Activated CD4-positive, alpha-beta T cell treated with anti-CD3 and anti-CD28 coated beads, Interleukin-2, amount 10 ng/mL, durations not matched to agents 24 days and 14 days (primary cell): ENCODE measurements at regions not wholly inside any gene's neighbourhood (a gene's known extent, or its start where the extent isn't known, plus 50 kb on each side); places are given as distances from the start of the nearest gene placed in this dataset.

Source experiments
- DNase-seq: peaks from one replicate; pipeline ENCODE4 v3.0.0; 2022
- H3K27ac Mint-ChIP-seq: one replicate; pipeline ENCODE4 v1.8.0; 2022; ENCODE audit warnings: mild to moderate bottlenecking, mixed read lengths
- H3K27me3 Mint-ChIP-seq: one replicate; pipeline ENCODE4 v1.8.0; 2022; ENCODE audit warnings: mixed read lengths
- H3K36me3 Mint-ChIP-seq: one replicate; pipeline ENCODE4 v1.8.0; 2022; ENCODE audit warnings: low read depth, mild to moderate bottlenecking, mixed read lengths
- H3K4me1 Mint-ChIP-seq: one replicate; pipeline ENCODE4 v1.8.0; 2021; ENCODE audit warnings: mixed read lengths
- H3K4me3 Mint-ChIP-seq: one replicate; pipeline ENCODE4 v1.8.0; 2022; ENCODE audit warnings: mild to moderate bottlenecking, moderate library complexity, mixed read lengths
- H3K9me3 Mint-ChIP-seq: one replicate; pipeline ENCODE4 v1.8.0; 2021; ENCODE audit warnings: mixed read lengths
- intact Hi-C: fragments of 100-400 bp; cut with micrococcal nuclease; formaldehyde crosslinking; loops from one replicate; pipeline ENCODE4 v1.15.1; 2023

DNA sequence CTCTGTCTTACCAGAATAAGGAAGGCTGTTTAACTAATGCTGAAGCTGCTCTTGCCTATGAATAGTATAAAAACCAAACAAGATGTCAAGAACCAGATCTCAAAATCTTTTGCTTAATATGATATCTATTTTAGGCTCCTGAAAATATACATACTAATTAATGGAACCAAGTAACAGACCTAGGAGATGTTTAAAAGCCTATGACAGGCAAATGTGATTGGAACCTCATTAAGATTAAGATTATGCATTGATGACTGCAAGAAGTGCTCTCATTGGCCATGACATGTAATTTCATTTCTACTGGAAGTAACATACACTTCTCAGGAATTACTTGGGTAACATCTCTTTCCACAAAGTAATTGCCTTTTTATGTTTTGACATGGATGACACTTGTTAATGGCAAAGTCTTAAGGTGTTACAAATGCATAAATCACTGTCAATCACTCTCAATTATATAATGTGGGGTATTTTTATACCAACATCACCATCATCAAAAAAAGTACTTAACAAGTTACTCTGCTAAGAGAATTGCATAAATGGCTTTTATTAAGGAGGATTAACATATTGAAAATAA is 326.9 kb upstream of the MIR17HG start:
- no peaks in the 10 kb centered on the region for H3K9me3 Mint-ChIP-seq

DNA sequence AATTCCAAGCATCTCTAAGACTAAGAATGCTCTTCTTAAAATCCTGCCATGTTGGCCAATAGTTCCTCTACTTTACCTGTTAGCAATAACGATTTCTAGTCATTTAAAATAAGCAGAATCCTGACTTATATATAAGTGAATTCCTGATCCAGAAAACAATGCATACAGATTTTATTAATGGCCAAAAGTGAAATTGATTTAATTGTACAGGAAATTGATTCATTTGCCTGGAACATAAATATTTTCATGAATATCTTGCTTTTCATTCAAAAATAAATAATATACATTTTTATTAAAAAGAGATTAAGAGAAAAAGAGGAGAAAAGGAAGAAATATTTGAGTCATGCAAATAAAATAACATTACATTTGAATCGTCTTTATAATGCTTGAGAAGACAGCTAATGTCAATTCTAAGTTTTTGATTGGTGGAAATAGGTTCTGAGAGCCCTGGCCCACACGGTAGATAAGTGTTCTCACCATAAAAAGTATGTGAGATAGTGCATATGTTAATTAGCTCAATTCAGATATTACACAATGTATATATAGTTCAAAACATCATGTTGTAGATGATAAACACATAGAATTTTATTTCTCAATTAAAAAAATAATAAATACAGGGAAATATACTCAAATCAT is 323.2 kb upstream of the MIR17HG start:
- Mint-ChIP-seq H3K9me3 (no peaks in the 10 kb centered on the region), H3K4me3 (no peak overlapping the region), H3K27me3 (no peaks in the 10 kb centered on the region), H3K27ac (no peak overlapping the region), H3K4me1 (no peaks in the 10 kb centered on the region), H3K36me3 (no peaks in the 10 kb centered on the region)
- intact Hi-C loops, result no loop called here
- DNase-seq, result no peak

More for the DNA sequence above, 326.9 kb upstream of the MIR17HG start:
- intact Hi-C loops, result no loop called here
- Mint-ChIP-seq H3K4me3 (no peak overlapping the region), H3K36me3 (no peaks in the 10 kb centered on the region), H3K27me3 (no peaks in the 10 kb centered on the region), H3K27ac (no peak overlapping the region), H3K4me1 (no peaks in the 10 kb centered on the region)
- no peak for DNase-seq

DNA sequence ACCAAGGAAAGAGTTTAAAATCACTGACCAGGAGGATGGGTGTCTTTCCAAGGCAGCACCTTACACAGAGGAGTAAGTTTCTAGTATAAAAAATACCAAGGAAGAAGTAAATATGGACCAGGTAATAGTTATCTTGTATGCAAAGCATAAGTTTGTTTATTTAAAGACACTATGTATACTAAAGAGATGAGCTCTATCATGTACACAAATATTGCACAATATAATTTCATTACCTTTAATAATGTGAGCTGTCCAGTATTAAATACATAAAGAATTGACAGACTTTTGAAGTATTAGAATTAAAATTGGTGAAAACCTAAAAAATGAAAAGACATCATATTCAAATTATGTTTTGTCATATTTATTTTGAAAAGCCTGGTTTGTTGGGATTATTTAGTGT is 322.0 kb upstream of the MIR17HG start:
- Mint-ChIP-seq H3K27me3 (no peaks in the 10 kb centered on the region), H3K4me3 (no peak overlapping the region), H3K9me3 (no peaks in the 10 kb centered on the region), H3K36me3 (no peaks in the 10 kb centered on the region), H3K27ac (no peak overlapping the region), H3K4me1 (no peaks in the 10 kb centered on the region)
- DNase-seq, result no peak
- intact Hi-C loops, result no loop called here

DNA sequence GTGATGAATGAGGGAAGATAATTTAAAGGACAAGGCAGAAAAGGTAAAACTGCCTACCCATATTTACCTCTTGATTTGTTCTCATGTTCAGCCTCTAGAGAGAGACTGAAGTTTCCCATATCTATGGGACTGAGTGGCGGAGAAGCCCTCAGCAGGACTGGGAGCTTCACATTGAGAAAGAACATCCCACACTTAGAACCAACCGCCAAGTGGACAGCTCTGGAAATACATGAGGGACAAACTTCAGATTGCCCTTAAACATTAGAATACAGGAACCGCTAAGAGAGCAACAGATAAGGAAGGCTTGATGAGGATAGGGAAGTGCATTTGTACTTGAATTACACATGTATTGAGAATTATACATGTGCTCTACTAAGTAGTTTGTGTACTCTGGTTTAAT is 316.0 kb upstream of the MIR17HG start:
- Mint-ChIP-seq H3K4me3 (no peak overlapping the region), H3K36me3 (no peaks in the 10 kb centered on the region), H3K27ac (no peak overlapping the region), H3K4me1 (no peaks in the 10 kb centered on the region), H3K9me3 (no peaks in the 10 kb centered on the region), H3K27me3 (no peaks in the 10 kb centered on the region)
- intact Hi-C loops, result no loop called here
- no peak for DNase-seq

DNA sequence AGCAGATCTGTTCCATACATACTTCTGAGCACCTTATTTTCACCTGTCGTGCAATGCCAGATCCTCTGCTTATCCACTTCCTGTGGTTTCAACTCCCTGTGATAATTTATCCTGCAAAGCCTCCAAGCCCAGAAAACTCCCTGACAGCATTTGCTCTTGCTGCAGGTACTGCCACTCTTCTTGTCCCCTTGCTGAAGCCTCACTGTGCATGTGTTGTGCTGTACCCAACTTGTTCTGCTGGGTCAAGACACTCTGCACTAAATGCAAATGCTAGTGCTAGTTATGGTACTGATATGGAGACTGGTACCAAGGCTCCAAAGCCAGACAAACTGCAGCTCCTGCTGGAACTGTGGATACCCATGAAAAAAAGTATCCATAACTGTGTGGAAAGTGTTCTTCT is 315.4 kb upstream of the MIR17HG start:
- H3K36me3 Mint-ChIP-seq, result no peaks in the 10 kb centered on the region
- H3K9me3 Mint-ChIP-seq, result no peaks in the 10 kb centered on the region
- intact Hi-C loops, result no loop called here
- no peak for DNase-seq
- H3K4me1 Mint-ChIP-seq, result no peaks in the 10 kb centered on the region
- H3K27me3 Mint-ChIP-seq, result no peaks in the 10 kb centered on the region
- no peak overlapping the region for H3K4me3 Mint-ChIP-seq
- H3K27ac Mint-ChIP-seq, result no peak overlapping the region

DNA sequence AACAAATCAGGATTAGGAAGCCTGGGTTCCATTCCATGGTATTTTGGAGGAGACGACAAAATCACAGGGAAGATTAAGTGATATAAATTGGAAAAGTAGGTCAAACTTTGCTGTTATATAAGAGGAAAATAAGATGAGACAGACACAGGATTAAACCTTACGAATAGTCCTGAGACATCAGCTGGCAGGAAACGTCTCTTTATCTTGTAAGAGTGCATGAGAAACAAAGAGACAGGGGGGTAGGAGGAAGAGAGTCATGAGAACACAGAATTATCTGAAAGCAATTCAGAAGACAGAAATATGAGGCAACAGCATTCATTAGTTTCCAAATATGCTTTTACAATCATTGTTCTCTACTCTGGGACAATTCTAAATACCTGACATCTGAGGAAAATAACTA is 310.6 kb upstream of the MIR17HG start:
- H3K4me3 Mint-ChIP-seq, result no peak overlapping the region
- no peaks in the 10 kb centered on the region for H3K27me3 Mint-ChIP-seq
- H3K27ac Mint-ChIP-seq, result no peak overlapping the region
- DNase-seq, result no peak
- intact Hi-C loops, result no loop called here
- no peaks in the 10 kb centered on the region for H3K9me3 Mint-ChIP-seq
- no peaks in the 10 kb centered on the region for H3K4me1 Mint-ChIP-seq
- no peaks in the 10 kb centered on the region for H3K36me3 Mint-ChIP-seq

DNA sequence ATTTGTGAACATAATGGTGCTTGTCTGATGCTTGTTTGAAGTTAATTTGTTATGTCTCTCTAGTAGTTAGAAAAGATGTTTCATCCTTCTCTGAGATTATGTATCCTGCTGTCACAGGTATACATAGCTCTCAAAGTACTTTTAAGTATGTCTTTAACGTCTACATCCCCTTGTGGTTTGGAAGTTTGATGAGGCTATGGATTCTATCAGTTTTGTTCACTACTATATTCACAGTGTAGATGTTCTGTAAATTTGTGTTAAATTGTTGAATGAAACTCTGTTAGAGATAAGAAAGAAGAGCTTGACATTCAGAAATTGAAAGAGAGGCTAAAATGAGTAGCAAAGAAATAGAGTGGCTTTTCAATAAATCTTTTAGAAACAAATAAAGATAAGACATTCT is 304.6 kb upstream of the MIR17HG start:
- Mint-ChIP-seq H3K27me3 (no peaks in the 10 kb centered on the region), H3K27ac (no peak overlapping the region), H3K4me3 (no peak overlapping the region), H3K36me3 (no peaks in the 10 kb centered on the region), H3K9me3 (no peaks in the 10 kb centered on the region), H3K4me1 (no peaks in the 10 kb centered on the region)
- intact Hi-C loops, result no loop called here
- no peak for DNase-seq

DNA sequence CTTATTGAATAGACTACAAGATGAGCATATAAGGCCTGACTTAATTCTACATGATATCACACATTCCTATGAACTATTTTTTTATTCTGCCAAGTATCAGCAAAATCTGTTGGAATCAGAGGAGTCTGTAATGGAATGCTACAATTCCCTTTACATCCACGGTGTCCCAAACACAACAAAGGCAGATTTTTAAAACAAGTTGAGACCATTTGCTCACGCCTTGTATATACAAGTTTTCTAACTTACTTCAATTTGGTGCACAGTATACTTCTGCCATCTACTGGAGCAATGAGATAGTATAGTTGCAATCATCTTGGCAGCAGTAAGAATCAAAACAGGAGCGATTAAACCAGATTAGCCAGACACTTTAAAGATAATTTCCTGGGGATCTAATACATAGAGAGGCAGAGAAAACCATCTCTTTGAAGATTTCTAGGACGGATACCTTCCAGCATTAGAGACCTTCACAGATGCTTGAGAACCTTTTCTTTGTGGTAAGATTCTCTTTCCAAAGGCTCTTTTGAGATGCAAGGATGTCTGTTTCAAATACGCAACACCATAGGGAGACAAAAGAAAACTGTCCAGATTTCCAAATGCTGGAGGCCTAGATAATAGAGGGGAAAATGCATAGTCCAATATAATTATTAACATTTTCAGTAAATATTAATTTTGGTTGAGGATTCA is 302.0 kb upstream of the MIR17HG start:
- Mint-ChIP-seq H3K9me3 (peaks cover 5% of the 10 kb centered on the region), H3K27me3 (no peaks in the 10 kb centered on the region), H3K27ac (no peak overlapping the region), H3K36me3 (no peaks in the 10 kb centered on the region), H3K4me3 (no peak overlapping the region), H3K4me1 (no peaks in the 10 kb centered on the region)
- DNase-seq, result no peak
- intact Hi-C loops, result no loop called here

DNA sequence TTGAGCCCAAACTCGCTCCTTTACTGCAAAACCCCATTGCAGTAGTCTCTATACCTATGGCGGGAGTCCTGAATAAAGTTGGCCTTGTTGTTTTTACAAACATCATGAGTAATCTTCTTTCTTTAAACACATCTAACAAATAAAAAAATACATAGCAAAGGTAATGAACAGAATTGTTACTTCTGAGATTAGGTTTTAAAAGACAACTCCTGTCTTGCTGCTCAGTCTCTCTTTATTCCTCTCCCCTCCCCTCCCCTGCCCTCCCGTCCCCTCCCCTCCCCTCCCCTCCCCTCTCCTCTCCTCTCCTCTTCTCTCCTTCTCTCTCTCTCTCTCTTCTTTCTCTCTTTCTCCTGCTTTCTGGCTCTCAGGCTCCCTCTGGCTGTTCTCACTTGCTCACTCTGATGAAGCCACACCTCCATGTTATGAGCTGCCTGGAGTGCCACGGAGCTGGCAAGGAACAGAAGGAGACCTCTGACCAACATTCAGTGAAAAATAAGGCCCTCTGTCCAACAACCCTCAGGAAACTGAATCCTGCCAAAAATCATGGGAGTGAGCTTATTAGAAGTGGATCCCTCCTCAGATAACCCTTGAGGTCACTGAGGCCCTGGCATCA is 300.7 kb upstream of the MIR17HG start:
- peaks cover 5% of the 10 kb centered on the region for H3K9me3 Mint-ChIP-seq
- no peak overlapping the region for H3K4me3 Mint-ChIP-seq
- no peaks in the 10 kb centered on the region for H3K27me3 Mint-ChIP-seq
- DNase-seq, result no peak
- intact Hi-C loops, result no loop called here
- no peak overlapping the region for H3K27ac Mint-ChIP-seq
- H3K4me1 Mint-ChIP-seq, result no peaks in the 10 kb centered on the region
- H3K36me3 Mint-ChIP-seq, result no peaks in the 10 kb centered on the region

DNA sequence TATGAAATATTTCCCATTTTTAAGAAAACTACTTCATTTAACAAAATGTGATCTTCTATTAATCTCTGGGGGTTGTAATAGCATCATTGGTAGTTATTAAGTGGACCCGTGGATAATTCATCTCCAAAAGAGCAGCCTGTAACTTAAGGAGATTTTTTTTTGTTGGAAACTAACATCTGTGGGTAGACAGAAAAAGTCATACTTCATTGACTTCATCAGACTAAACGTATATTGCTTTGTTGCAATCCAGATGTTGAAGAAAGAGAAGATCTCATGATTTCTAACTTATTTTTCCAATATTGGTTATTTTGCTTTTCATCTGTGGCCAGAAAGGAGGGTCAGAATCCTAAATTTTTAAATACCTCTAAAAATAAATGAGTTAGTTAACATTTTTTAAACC is 296.5 kb upstream of the MIR17HG start:
- intact Hi-C loops, result no loop called here
- no peak overlapping the region for H3K4me3 Mint-ChIP-seq
- H3K9me3 Mint-ChIP-seq, result peaks cover 5% of the 10 kb centered on the region
- H3K4me1 Mint-ChIP-seq, result no peaks in the 10 kb centered on the region
- H3K36me3 Mint-ChIP-seq, result no peaks in the 10 kb centered on the region
- DNase-seq, result no peak
- no peak overlapping the region for H3K27ac Mint-ChIP-seq
- H3K27me3 Mint-ChIP-seq, result no peaks in the 10 kb centered on the region

DNA sequence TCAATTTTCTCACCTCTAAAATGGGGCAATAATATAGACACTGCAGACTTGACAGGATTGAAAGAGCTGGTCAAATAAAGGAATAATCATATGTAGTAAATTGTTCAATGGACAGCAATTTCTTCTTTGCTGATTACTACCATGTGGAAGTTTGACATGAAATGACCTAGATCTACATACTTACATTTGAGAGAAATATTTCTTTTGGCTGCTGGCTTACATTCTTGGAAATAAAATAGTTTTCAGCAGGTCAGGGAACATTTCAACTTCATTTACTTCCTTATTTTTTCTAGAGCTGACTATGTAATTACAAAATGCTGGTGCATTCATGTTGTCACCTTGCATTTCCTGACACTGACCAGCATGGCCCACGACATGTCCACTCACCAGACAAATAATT is 294.6 kb upstream of the MIR17HG start:
- H3K36me3 Mint-ChIP-seq, result no peaks in the 10 kb centered on the region
- DNase-seq, result no peak
- no peak overlapping the region for H3K27ac Mint-ChIP-seq

DNA sequence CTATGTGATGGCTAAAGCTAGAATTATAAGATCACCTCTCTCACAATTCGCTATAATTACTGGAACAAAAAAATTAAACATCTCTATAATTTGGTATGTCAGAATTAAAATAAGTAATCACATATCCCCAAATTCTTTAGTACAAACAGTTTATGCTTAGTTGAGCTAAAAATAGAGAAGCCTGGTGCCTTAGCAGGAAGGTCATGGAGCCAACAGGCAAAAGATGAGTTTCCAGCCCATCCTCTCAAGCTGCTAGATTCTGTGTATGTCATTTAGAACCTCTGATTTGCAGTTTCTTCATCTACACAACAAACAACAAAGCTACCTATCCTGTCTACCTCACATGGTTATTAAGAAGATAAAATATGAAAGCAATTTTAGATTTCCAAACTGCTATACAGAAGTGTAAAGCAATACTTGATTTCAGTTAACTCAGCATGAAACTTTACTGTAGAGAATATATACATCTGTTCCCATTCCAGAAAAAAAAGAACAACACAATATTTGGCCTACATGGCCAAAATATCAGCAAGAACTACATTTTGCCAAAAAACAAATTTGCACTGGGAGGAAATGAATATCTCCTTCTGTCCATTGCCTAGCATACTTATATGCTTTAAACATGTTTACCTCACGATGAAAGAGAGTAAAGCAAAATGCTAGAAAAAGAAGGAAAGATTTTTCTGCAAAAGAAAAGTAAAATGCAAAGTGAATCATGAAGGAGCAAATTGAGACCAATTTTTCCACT is 294.0 kb upstream of the MIR17HG start:
- Mint-ChIP-seq H3K9me3 (peaks cover 8% of the 10 kb centered on the region), H3K4me1 (no peaks in the 10 kb centered on the region), H3K27ac (no peak overlapping the region), H3K27me3 (no peaks in the 10 kb centered on the region), H3K4me3 (no peak overlapping the region), H3K36me3 (no peaks in the 10 kb centered on the region)
- intact Hi-C loops, result no loop called here
- DNase-seq, result no peak

More for the DNA sequence above, 294.6 kb upstream of the MIR17HG start:
- H3K4me1 Mint-ChIP-seq, result no peaks in the 10 kb centered on the region
- H3K4me3 Mint-ChIP-seq, result no peak overlapping the region
- H3K27me3 Mint-ChIP-seq, result no peaks in the 10 kb centered on the region
- H3K9me3 Mint-ChIP-seq, result peaks cover 8% of the 10 kb centered on the region
- intact Hi-C loops, result no loop called here

DNA sequence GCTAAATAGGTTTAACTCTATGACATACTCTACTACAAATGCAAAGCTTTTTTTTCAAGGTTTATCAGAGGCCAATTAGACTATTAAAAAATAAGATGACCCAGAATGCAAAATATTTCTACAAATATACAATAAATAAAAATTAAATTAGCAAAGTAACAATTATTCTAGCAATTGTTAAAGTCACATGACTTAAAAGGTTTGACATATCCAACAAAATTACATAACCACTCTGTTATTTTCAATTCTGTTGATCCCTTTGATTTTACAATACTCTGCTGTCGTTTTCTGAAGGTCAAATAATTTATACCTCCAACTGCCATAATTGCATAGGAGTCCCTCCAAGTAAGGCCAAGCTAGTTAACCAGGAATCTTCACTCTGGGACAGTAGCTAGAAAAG is 292.6 kb upstream of the MIR17HG start:
- no peak for DNase-seq
- Mint-ChIP-seq H3K27ac (no peak overlapping the region), H3K9me3 (peaks cover 7% of the 10 kb centered on the region), H3K36me3 (no peaks in the 10 kb centered on the region), H3K4me1 (no peaks in the 10 kb centered on the region), H3K4me3 (no peak overlapping the region), H3K27me3 (no peaks in the 10 kb centered on the region)
- intact Hi-C loops, result no loop called here

DNA sequence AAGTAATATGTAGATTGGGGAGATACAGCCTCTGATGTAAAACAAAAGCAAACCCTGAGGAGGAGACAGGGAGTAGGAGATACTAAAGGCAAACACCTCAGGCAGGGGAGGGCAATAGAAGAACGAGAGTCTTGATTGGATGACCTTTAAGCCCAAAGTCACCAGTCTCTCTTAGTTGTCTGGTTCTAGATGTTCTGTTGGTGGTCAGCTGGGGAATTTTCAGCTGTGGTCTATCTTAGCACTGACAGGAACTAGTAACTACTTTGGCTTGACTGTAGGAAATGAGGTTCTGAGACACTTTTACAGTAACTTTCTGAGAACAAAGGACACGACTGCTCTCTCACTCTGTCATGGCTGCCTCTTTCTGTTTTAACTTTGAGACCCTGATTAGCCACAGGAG is 290.7 kb upstream of the MIR17HG start:
- Mint-ChIP-seq H3K36me3 (no peaks in the 10 kb centered on the region), H3K27me3 (no peaks in the 10 kb centered on the region), H3K9me3 (peaks cover 3% of the 10 kb centered on the region), H3K4me1 (no peaks in the 10 kb centered on the region), H3K4me3 (no peak overlapping the region), H3K27ac (no peak overlapping the region)
- no peak for DNase-seq
- intact Hi-C loops, result no loop called here
